ENCODE measurements at regions not wholly inside any gene's neighbourhood (a gene's known extent, or its start where the extent isn't known, plus 50 kb on each side); places are given as distances from the start of the nearest gene placed in this dataset.

GRCh38 chr6:80522576-80522975 lies 416.1 kb downstream of the BCKDHB start:
- TF ChIP-seq CTCF (IDR thresholded peaks at IDR 0.05; ENCODE audit: insufficient read depth, low read length) (no peak), POLR2AphosphoS5 (IDR thresholded peaks at IDR 0.05; ENCODE audit: low read depth) (no peak), REST (IDR thresholded peaks at IDR 0.05; ENCODE audit: insufficient replicate concordance, low read depth) (no peak), GABPA (IDR thresholded peaks at IDR 0.05; ENCODE audit: low read depth) (no peak)

All from HL-60 (cell line).